ENCODE measurements at regions not wholly inside any gene's neighbourhood (a gene's known extent, or its start where the extent isn't known, plus 50 kb on each side); places are given as distances from the start of the nearest gene placed in this dataset.

GRCh38 chr11:119478711-119479285 lies 55.8 kb upstream of the THY1 start:
- DNase-seq (ENCODE audit: extremely low read depth in 1 of 2, low read depth in 1 of 2): no peak

- no peak for DNase-seq (ENCODE audit: extremely low read depth in 1 of 2, low read depth in 1 of 2)
Measured at GRCh38 chr11:119476666-119477331, 53.8 kb upstream of the THY1 start.

GRCh38 chr11:119476038-119476437 lies 53.1 kb upstream of the THY1 start:
- DNase-seq (ENCODE audit: extremely low read depth in 1 of 2, low read depth in 1 of 2): no peak

- DNase-seq (ENCODE audit: extremely low read depth in 1 of 2, low read depth in 1 of 2): peak in 1 of 2 donors; percentile 11
Measured at GRCh38 chr11:119474682-119475596, 52.0 kb upstream of the THY1 start.

GRCh38 chr11:119473901-119474681 lies 51.1 kb upstream of the THY1 start:
- DNase-seq (ENCODE audit: extremely low read depth in 1 of 2, low read depth in 1 of 2): no peak

- no peak for DNase-seq (ENCODE audit: extremely low read depth in 1 of 2, low read depth in 1 of 2)
Measured at GRCh38 chr11:119473226-119473625, 50.3 kb upstream of the THY1 start.

- no peak for DNase-seq (ENCODE audit: extremely low read depth in 1 of 2, low read depth in 1 of 2)
Measured at GRCh38 chr11:119472856-119473222, 49.9 kb upstream of the THY1 start.
